Muscle of leg (tissue), 3 donors: ENCODE measurements at regions not wholly inside any gene's neighbourhood (a gene's known extent, or its start where the extent isn't known, plus 50 kb on each side); places are given as distances from the start of the nearest gene placed in this dataset.
"Not testable (repeated sequence)": the region's sequence is repeated elsewhere in the genome, so short reads cannot be mapped to it uniquely, and the experiment has no call there.

Experiments used
- DNase-seq: peaks from one replicate; pipeline ENCODE4 v3.0.0; 2013
- H3K27ac ChIP-seq: one replicate; pipeline ENCODE4 v1.5.1; 2013; ENCODE audit warnings: mild to moderate bottlenecking, low read length, control low read depth
- H3K27me3 ChIP-seq: one replicate; pipeline ENCODE4 v1.6.1; 2013; ENCODE audit warnings: low read length; ENCODE audit not compliant: control insufficient read depth, insufficient read depth
- H3K36me3 ChIP-seq: one replicate; pipeline ENCODE4 v1.6.1; 2013; ENCODE audit warnings: low read length; ENCODE audit not compliant: control insufficient read depth, insufficient read depth
- H3K4me1 ChIP-seq: one replicate; pipeline ENCODE4 v1.6.1; 2013; ENCODE audit warnings: low read length; ENCODE audit not compliant: control insufficient read depth, insufficient read depth
- H3K4me3 ChIP-seq: one replicate; pipeline ENCODE4 v1.5.1; 2013; ENCODE audit warnings: low read length, control low read depth
- H3K9me3 ChIP-seq: replicated peaks from 2 replicates; pipeline ENCODE4 v1.6.1; 2013; ENCODE audit warnings: low read depth, low read length; ENCODE audit not compliant: control insufficient read depth
- WGBS: methylation state at CpG from one replicate; pipeline ENCODE4 v1.1.5; 2013; ENCODE audit warnings: missing lambda C conversion rate; ENCODE audit not compliant: insufficient coverage; 5-methylcytosine and 5-hydroxymethylcytosine counted together

DNA sequence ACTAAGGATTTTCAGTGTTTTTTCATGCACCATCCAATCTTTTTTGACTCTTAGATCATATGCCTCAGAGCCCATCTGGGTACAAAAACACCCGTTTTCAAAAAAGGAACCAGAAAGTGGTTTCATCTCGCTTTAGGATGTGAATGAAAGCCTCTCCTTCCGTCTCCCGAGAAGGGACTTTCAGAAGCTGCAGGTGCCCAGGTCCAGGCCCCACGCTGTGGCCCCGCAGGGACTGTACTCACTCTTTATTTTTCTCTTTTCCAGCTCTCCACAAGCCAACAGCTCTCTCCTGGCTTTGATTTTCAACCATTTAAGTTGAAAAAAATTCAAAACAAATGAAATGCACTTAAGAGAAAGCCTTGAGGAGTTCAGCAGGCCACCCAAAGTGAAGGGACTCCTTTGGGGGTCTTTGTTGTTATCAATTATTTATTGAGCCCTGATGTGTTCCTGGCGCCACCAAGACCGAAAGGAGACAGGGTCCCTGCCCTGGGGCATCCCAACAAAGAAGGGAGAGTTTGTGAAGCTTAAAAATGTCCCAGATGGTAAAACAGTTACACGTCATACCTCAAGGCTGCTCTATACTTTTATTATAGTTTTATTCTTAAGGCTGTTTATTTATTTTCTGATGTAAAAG lies 467.3 kb downstream of the PREX1 start:
- Histone ChIP-seq H3K9me3 (no peaks in the 10 kb centered on the region), H3K4me1 (no peaks in the 10 kb centered on the region), H3K27ac (no peak overlapping the region), H3K4me3 (no peak overlapping the region), H3K27me3 (no peaks in the 10 kb centered on the region), H3K36me3 (no peaks in the 10 kb centered on the region)
- 26% methylated on average over 5 of the region's 9 CpGs for WGBS
- no peak for DNase-seq

DNA sequence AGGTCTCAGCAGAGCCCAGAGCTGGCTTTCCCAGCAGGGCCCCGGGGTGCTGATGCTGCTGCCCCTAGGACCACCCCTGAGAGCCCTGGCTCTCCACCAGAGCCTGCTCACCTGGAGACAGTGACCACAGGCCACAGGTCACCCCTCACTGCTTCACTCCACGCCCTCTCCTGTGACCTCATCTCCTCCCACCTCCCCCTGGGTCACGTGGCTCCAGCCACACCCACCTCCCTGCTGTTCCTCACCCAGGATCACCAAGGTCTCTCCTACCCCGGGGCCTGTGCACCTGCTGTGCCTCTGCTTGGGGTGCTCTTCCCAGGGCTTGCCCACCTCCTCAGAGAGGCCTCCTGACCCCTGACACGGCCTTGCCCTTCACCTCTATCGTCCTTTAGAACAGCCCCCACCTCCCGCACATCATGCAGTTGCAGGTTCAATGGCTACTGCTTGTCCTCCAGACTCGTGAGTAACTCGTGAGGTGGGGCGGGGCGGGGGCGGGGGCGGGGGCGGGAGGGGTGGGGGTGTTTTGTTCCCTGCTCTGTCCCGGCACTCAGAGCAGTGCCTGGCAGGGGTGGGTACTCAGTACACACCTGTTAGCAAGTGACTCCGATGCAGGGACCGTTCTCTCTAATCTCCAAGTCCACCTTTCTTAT lies 468.0 kb downstream of the PREX1 start:
- Histone ChIP-seq H3K4me1 (no peaks in the 10 kb centered on the region), H3K36me3 (no peaks in the 10 kb centered on the region), H3K9me3 (no peaks in the 10 kb centered on the region), H3K27ac (no peak overlapping the region), H3K4me3 (no peak overlapping the region), H3K27me3 (no peaks in the 10 kb centered on the region)
- DNase-seq, result no peak
- 47% methylated on average over 8 of the region's 17 CpGs for WGBS

DNA sequence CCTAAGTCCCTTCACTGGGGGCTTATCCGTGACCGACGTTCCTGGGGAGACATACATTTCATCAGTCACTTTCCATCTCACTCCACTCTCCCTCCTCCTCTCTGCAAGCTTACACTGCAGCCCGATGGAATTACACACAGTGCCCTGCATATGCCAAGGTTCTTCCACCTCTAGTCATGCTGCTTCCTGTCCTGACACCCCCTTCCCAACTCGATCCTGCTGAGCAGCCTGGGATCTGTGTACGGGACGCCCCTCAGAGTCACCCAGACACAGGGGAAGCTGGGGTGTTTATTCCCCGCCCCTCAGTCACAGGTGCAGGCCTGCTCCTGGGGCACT lies 468.8 kb downstream of the PREX1 start:
- not testable (repeated sequence) for H3K27ac ChIP-seq, H3K9me3 ChIP-seq, H3K4me1 ChIP-seq, H3K27me3 ChIP-seq, DNase-seq, H3K4me3 ChIP-seq, H3K36me3 ChIP-seq
- 69% methylated on average over 4 of the region's 8 CpGs for WGBS

DNA sequence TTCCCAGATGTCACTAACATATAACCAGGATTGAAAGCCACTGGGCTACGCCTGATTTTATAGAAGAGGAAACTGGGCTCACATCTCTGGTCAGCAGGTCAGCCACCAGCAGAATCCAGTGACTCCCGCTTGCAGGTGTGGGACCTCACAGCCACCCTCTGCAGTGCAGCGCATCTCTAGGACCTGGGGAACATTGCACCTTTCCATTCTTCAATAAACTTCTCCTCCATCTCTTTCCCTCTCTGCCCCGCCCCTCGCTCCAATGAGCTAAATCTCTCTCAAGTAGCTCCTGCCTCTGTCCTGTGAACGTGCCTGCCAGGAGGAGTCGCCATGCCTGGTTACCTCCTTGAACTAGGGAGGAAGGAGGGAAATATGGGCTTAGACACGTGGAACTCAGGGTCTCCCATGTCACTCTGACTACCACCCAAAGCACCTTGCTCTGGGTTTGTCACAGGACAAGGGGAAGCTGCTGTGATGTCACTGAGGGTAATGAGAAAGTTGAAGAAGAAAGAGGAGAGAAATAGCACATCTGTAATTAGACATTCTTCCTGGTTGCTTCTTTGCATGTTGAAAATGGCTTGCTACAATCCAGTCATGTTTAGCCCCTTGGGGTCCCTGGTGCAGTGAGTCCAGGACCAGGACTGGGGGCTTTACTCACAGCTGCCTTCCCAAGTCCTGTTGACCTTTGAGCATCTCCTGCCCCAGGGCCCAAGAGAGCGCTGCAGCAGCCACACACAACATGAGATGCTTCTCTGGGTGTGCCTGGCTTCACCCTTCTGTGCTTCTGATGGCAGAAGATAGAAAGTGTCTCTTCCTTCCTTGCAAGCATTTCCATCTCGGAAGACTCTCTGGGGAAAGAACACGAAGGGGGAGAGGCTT lies 469.4 kb downstream of the PREX1 start:
- 85% methylated on average over 2 of the region's 11 CpGs for WGBS
- H3K27ac ChIP-seq, result no peak overlapping the region
- no peak overlapping the region for H3K4me3 ChIP-seq

DNA sequence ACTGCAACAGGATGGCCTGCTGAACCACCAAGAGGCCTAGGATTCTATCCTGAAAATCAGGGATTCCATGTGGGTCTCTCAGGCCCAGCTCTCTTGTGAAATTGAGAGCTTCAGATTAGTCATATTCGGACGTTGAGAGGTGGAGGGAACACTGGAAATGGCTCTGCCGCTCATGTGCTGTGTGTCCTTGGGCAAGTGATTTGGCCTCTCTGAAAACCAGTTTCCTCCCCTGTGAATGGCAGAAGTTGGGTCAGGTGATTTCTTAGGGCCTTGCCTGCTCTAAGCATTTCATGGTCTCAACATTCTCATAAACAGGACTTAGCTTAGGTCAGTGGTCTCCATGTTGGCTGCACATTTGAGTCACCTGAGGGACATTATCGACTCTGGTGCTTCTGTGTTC lies 470.1 kb downstream of the PREX1 start:
- no peaks in the 10 kb centered on the region for H3K9me3 ChIP-seq
- no peaks in the 10 kb centered on the region for H3K36me3 ChIP-seq
- peaks cover 3% of the 10 kb centered on the region for H3K27me3 ChIP-seq
- no peak overlapping the region for H3K4me3 ChIP-seq
- no peaks in the 10 kb centered on the region for H3K4me1 ChIP-seq
- H3K27ac ChIP-seq, result no peak overlapping the region
- WGBS, result 87% methylated on average over 4 of the region's 4 CpGs
- DNase-seq, result no peak

More for the DNA sequence above, 469.4 kb downstream of the PREX1 start:
- Histone ChIP-seq H3K4me1 (no peaks in the 10 kb centered on the region), H3K9me3 (no peaks in the 10 kb centered on the region), H3K27me3 (peaks cover 3% of the 10 kb centered on the region), H3K36me3 (no peaks in the 10 kb centered on the region)
- no peak for DNase-seq

DNA sequence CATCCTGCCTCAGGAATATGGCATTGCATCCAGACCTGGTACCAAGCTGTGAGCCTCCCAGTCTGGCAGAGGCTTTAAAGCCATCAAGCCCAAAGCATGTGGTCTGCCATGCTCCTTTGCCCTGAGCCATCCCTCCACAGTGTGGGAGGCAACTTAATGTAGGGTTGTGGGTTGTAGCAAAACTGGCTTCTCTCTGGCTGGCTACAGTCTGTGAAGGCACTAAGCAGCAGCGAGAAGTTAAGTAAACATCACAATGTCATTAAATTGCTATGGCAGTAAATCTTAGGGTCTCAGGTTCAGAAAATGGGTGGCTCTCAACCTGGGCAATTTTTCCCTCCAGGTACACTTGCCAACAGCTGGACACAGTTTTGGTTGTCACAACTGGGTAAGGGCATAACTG lies 472.9 kb downstream of the PREX1 start:
- DNase-seq, result no peak
- no CpG with 5 or more reads among the region's 1 CpG for WGBS
- Histone ChIP-seq H3K4me1 (no peaks in the 10 kb centered on the region), H3K9me3 (no peaks in the 10 kb centered on the region), H3K27me3 (peaks cover 3% of the 10 kb centered on the region), H3K36me3 (no peaks in the 10 kb centered on the region), H3K27ac (no peak overlapping the region), H3K4me3 (no peak overlapping the region)

DNA sequence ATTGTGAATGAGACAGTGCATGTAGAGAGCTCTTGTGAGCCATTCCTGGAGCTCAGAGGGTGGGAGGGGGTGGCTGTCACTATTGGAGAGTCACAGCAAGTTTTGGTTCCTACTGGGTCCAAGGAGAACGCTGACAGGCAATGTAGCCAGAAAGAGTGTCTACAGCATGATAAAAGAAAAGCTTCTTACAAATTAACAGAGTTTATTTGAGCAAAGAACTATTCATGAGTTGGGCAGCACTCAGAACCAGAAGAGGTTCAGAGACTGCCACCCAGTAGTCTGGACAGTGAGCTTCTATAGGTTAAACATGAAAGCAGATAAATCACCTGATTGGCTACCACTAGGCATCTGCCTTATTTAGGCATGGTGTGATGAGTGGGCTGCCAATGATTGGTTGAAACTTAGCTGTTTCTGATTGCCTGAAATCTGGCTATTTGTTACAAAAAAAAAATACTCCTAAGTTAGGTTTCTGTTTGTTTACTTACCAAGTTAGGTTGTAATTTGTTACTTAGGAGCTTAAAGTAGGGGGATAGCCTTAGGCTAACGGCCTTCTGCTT lies 473.4 kb downstream of the PREX1 start:
- no peaks in the 10 kb centered on the region for H3K9me3 ChIP-seq
- no CpG with 5 or more reads among the region's 2 CpGs for WGBS
- DNase-seq, result no peak

DNA sequence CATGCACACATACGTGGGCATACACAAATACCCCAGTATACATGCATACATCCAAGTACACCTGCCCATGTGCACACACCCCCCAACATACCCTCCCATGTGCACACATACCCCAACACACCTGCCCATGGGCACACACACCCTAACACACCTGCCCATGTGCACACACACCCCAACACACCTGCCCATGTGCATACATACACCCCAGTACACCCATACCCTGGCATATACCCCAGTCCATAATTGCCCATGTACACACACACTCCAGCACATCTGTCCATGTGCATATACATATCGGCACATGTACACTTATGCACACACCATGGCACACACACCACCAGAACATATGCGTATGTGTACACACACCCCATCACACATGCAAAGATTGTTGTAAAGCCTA lies 475.2 kb downstream of the PREX1 start:
- H3K27ac ChIP-seq, result no peak overlapping the region
- H3K4me1 ChIP-seq, result no peaks in the 10 kb centered on the region
- H3K36me3 ChIP-seq, result no peaks in the 10 kb centered on the region
- peaks cover 6% of the 10 kb centered on the region for H3K27me3 ChIP-seq
- 93% methylated on average over 2 of the region's 3 CpGs for WGBS
- no peak for DNase-seq
- no peak overlapping the region for H3K4me3 ChIP-seq
- no peaks in the 10 kb centered on the region for H3K9me3 ChIP-seq

More for the DNA sequence above, 473.4 kb downstream of the PREX1 start:
- H3K4me1 ChIP-seq, result no peaks in the 10 kb centered on the region
- no peaks in the 10 kb centered on the region for H3K36me3 ChIP-seq
- H3K4me3 ChIP-seq, result no peak overlapping the region
- H3K27ac ChIP-seq, result no peak overlapping the region
- H3K27me3 ChIP-seq, result peaks cover 3% of the 10 kb centered on the region

DNA sequence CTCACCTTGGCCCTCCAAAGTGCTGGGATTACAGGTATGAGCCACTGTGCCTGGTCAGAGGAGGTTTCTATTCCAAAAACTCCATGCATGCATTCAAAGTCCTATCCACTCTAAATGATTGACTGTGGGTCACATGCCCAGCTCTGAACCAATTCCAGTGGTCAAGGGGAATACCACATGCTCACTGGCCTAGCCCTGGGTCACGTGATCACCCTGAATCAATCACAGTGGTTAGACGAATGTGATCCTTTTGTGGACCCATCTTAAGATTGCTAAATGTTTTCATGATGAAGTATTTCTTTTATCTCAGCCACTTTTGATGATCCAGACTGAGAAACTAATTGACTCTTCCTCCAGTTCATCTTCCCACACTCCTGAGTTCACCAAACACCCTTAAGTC lies 475.8 kb downstream of the PREX1 start:
- 100% methylated on average over 2 of the region's 2 CpGs for WGBS
- Histone ChIP-seq H3K27me3 (peaks cover 6% of the 10 kb centered on the region), H3K27ac (no peak overlapping the region), H3K4me3 (no peak overlapping the region), H3K4me1 (no peaks in the 10 kb centered on the region), H3K36me3 (no peaks in the 10 kb centered on the region), H3K9me3 (no peaks in the 10 kb centered on the region)
- DNase-seq, result no peak

DNA sequence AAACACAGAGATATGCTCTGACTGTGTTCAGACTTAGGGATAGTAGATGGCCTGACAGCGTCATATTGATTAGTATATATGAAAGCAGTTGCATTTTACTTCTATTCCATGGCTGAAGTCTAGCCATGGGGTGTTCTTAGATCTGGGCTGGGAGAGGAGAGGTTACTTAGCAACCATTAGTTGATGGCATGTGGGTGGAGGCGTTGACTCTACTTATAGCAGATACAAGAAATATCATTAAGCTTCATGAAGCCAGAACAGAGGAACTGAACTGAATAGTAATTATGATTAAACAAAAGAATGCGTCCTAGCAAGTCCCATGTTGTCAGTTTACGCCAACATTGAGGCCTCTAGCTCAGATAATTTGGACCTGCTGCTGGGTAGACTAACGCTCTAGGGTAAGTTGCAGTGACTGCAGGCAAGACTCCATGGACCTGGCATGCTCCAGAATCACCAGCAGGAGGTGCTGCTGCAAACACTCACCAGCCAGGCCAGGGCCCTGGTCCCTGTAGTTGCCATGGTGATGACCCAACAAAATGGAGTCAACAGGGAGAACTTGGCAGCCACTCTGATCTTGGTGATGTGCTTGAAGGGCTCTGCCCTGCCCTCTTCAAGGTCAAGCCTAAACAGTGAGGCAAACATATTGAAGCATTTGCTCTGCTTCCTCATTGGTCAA lies 477.3 kb downstream of the PREX1 start:
- DNase-seq, result no peak
- WGBS, result 85% methylated on average over 3 of the region's 5 CpGs
- H3K9me3 ChIP-seq, result no peaks in the 10 kb centered on the region
- H3K4me3 ChIP-seq, result no peak overlapping the region
- H3K27me3 ChIP-seq, result peaks cover 8% of the 10 kb centered on the region
- H3K4me1 ChIP-seq, result no peaks in the 10 kb centered on the region
- no peaks in the 10 kb centered on the region for H3K36me3 ChIP-seq
- no peak overlapping the region for H3K27ac ChIP-seq
